ENCODE measurements at regions not wholly inside any gene's neighbourhood (a gene's known extent, or its start where the extent isn't known, plus 50 kb on each side); places are given as distances from the start of the nearest gene placed in this dataset.

- H2AFZ ChIP-seq (ENCODE audit: low read length): no peak overlapping the region
- no peaks in the 10 kb centered on the region for H3K36me3 ChIP-seq (replicated peaks; ENCODE audit: insufficient read depth, low read length)
- H3K79me2 ChIP-seq (ENCODE audit: low read length): no peaks in the 10 kb centered on the region
- H4K20me1 ChIP-seq (ENCODE audit: insufficient read depth, low read length): no peaks in the 10 kb centered on the region
- DNase-seq: no peak
- TF ChIP-seq EZH2 (optimal IDR thresholded peaks at IDR 0.05; ENCODE audit: low read depth, low read length) (no peak), EZH2phosphoT487 (IDR thresholded peaks at IDR 0.05; ENCODE audit: low read length) (no peak), CTCF (IDR thresholded peaks at IDR 0.05; ENCODE audit: low read length) (no peak)
- H3K4me2 ChIP-seq (ENCODE audit: low read depth, low read length): no peak overlapping the region
- H3K9me3 ChIP-seq (replicated peaks; ENCODE audit: insufficient read depth, low read length): no peaks in the 10 kb centered on the region
- no peaks in the 10 kb centered on the region for H3K27me3 ChIP-seq (replicated peaks; ENCODE audit: insufficient read depth, low read length)
- no peak overlapping the region for H3K4me3 ChIP-seq (ENCODE audit: low read length)
- no peak overlapping the region for H3K9ac ChIP-seq (ENCODE audit: low read length)
- H3K9me2 ChIP-seq (replicated peaks; ENCODE audit: insufficient read depth, low read length): no peaks in the 10 kb centered on the region
- no peak overlapping the region for H3K27ac ChIP-seq (ENCODE audit: low read length)
- no peaks in the 10 kb centered on the region for H3F3A ChIP-seq (ENCODE audit: insufficient read depth, low read length)
- no peaks in the 10 kb centered on the region for H3K4me1 ChIP-seq (ENCODE audit: low read length)
These were observed 169.7 kb upstream of the RAB4A start for GRCh38 chr1:229101011-229101871.

- H3K4me2 ChIP-seq (ENCODE audit: low read depth, low read length): no peak overlapping the region
- no peak overlapping the region for H2AFZ ChIP-seq (ENCODE audit: low read length)
- no peak for DNase-seq
- H3K9me3 ChIP-seq (replicated peaks; ENCODE audit: insufficient read depth, low read length): no peaks in the 10 kb centered on the region
- no peaks in the 10 kb centered on the region for H3F3A ChIP-seq (ENCODE audit: insufficient read depth, low read length)
- no peaks in the 10 kb centered on the region for H4K20me1 ChIP-seq (ENCODE audit: insufficient read depth, low read length)
- H3K4me1 ChIP-seq (ENCODE audit: low read length): no peaks in the 10 kb centered on the region
- TF ChIP-seq CTCF (IDR thresholded peaks at IDR 0.05; ENCODE audit: low read length) (no peak), EZH2phosphoT487 (IDR thresholded peaks at IDR 0.05; ENCODE audit: low read length) (no peak), EZH2 (optimal IDR thresholded peaks at IDR 0.05; ENCODE audit: low read depth, low read length) (no peak)
- H3K27ac ChIP-seq (ENCODE audit: low read length): no peak overlapping the region
- H3K9ac ChIP-seq (ENCODE audit: low read length): no peak overlapping the region
- H3K79me2 ChIP-seq (ENCODE audit: low read length): no peaks in the 10 kb centered on the region
- no peaks in the 10 kb centered on the region for H3K9me2 ChIP-seq (replicated peaks; ENCODE audit: insufficient read depth, low read length)
- no peaks in the 10 kb centered on the region for H3K27me3 ChIP-seq (replicated peaks; ENCODE audit: insufficient read depth, low read length)
- no peak overlapping the region for H3K4me3 ChIP-seq (ENCODE audit: low read length)
- no peaks in the 10 kb centered on the region for H3K36me3 ChIP-seq (replicated peaks; ENCODE audit: insufficient read depth, low read length)
These were observed 168.0 kb upstream of the RAB4A start for GRCh38 chr1:229102741-229103391.

GRCh38 chr1:229104654-229105053 lies 166.3 kb upstream of the RAB4A start:
- Histone ChIP-seq H3K9ac (ENCODE audit: low read length) (no peak overlapping the region), H3K79me2 (ENCODE audit: low read length) (no peaks in the 10 kb centered on the region), H3K9me3 (replicated peaks; ENCODE audit: insufficient read depth, low read length) (no peaks in the 10 kb centered on the region), H2AFZ (ENCODE audit: low read length) (no peak overlapping the region), H4K20me1 (ENCODE audit: insufficient read depth, low read length) (no peaks in the 10 kb centered on the region), H3K4me2 (ENCODE audit: low read depth, low read length) (no peak overlapping the region), H3F3A (ENCODE audit: insufficient read depth, low read length) (no peaks in the 10 kb centered on the region), H3K27me3 (replicated peaks; ENCODE audit: insufficient read depth, low read length) (no peaks in the 10 kb centered on the region), H3K27ac (ENCODE audit: low read length) (no peak overlapping the region), H3K9me2 (replicated peaks; ENCODE audit: insufficient read depth, low read length) (no peaks in the 10 kb centered on the region), H3K4me3 (ENCODE audit: low read length) (no peak overlapping the region), H3K36me3 (replicated peaks; ENCODE audit: insufficient read depth, low read length) (no peaks in the 10 kb centered on the region), H3K4me1 (ENCODE audit: low read length) (no peaks in the 10 kb centered on the region)
- TF ChIP-seq CTCF (IDR thresholded peaks at IDR 0.05; ENCODE audit: low read length): no peak
- no peak for TF ChIP-seq EZH2phosphoT487 (IDR thresholded peaks at IDR 0.05; ENCODE audit: low read length)
- TF ChIP-seq EZH2 (optimal IDR thresholded peaks at IDR 0.05; ENCODE audit: low read depth, low read length): no peak
- DNase-seq: no peak
